ENCODE measurements at regions not wholly inside any gene's neighbourhood (a gene's known extent, or its start where the extent isn't known, plus 50 kb on each side); places are given as distances from the start of the nearest gene placed in this dataset.

GRCh38 chr10:120369856-120370276 is 87.2 kb upstream of the PLPP4 start:
- no peak for TF ChIP-seq MAX (CRISPR knock-in tag; IDR thresholded peaks at IDR 0.05)
- TF ChIP-seq CTCF (IDR thresholded peaks at IDR 0.05), result no peak
- TF ChIP-seq ATF3 (CRISPR knock-in tag; conservative IDR thresholded peaks at IDR 0.05), result no peak
- no peak for TF ChIP-seq ZMAT4 (CRISPR knock-in tag; IDR thresholded peaks at IDR 0.05)
